ENCODE measurements at regions not wholly inside any gene's neighbourhood (a gene's known extent, or its start where the extent isn't known, plus 50 kb on each side); places are given as distances from the start of the nearest gene placed in this dataset.
"Not testable (repeated sequence)": the region's sequence is repeated elsewhere in the genome, so short reads cannot be mapped to it uniquely, and the experiment has no call there.

GRCh38 chr21:25531538-25532250 is 75.6 kb downstream of the MRPL39 start:
- H3K4me3 ChIP-seq (ENCODE audit: low read depth, low read length); H3K4me1 ChIP-seq (ENCODE audit: control insufficient read depth, insufficient read depth, low read length); H3K27ac ChIP-seq (ENCODE audit: extremely low read depth, low read depth, low read length); H3K9me3 ChIP-seq (ENCODE audit: control insufficient read depth, insufficient read depth, low read depth, low read length); POLR2A ChIA-PET; H3K36me3 ChIP-seq (ENCODE audit: control insufficient read depth in 2 of 2, insufficient read depth in 1 of 2, low read length in 2 of 2): not testable (repeated sequence)
- CTCF ChIA-PET = interaction anchor here (0.7 kb wide), 1 partner anchor 13 kb away, joined by 3 read pairs; no protein-coding TSS in a partner anchor

DNA sequence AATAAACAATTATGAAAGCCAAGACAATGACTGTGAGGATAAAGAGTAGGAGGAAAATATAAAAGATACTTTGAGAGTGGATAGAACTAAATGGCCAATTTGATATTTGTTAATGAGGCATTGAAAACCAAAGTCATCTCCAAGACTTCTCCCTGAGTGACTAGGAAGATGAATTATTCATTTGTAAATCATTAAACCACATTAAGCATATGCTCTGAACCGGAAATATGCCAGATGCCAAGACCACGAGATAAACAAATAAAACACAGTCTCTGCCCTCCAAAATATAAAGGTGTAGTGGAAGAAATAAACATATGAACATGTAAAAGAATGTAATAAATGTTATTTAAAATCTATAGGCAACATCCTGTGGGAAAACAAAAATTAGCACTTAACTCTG is 78.8 kb downstream of the MRPL39 start:
- TF ChIP-seq SETDB1 (IDR thresholded peaks at IDR 0.05; ENCODE audit: insufficient read length, low read length) = no peak
- TF ChIP-seq ZBTB44 (tag by site-specific recombination; IDR thresholded peaks at IDR 0.05) = no peak
- no peak for TF ChIP-seq ZNF16 (tag by site-specific recombination; IDR thresholded peaks at IDR 0.05; ENCODE audit: low read depth)
- no peak for TF ChIP-seq ZNF404 (tag by site-specific recombination; IDR thresholded peaks at IDR 0.05)
- no peak for TF ChIP-seq KLF1 (tag by site-specific recombination; IDR thresholded peaks at IDR 0.05)
- no peak for TF ChIP-seq ZNF624 (tag by site-specific recombination; IDR thresholded peaks at IDR 0.05)
- TF ChIP-seq ZNF707 (tag by site-specific recombination; IDR thresholded peaks at IDR 0.05) = no peak
- no peak for TF ChIP-seq SALL2 (tag by site-specific recombination; IDR thresholded peaks at IDR 0.05; ENCODE audit: borderline replicate concordance)
- TF ChIP-seq, protein P1, sequence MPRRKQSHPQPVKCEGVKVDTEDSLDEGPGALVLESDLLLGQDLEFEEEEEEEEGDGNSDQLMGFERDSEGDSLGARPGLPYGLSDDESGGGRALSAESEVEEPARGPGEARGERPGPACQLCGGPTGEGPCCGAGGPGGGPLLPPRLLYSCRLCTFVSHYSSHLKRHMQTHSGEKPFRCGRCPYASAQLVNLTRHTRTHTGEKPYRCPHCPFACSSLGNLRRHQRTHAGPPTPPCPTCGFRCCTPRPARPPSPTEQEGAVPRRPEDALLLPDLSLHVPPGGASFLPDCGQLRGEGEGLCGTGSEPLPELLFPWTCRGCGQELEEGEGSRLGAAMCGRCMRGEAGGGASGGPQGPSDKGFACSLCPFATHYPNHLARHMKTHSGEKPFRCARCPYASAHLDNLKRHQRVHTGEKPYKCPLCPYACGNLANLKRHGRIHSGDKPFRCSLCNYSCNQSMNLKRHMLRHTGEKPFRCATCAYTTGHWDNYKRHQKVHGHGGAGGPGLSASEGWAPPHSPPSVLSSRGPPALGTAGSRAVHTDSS (tag by site-specific recombination; IDR thresholded peaks at IDR 0.05) = no peak
- no peak for TF ChIP-seq ZNF239 (tag by site-specific recombination; IDR thresholded peaks at IDR 0.05)
- H3K4me1 ChIP-seq (ENCODE audit: control insufficient read depth, insufficient read depth, low read length) = no peaks in the 10 kb centered on the region
- no peaks in the 10 kb centered on the region for H3K9me3 ChIP-seq (ENCODE audit: control insufficient read depth, insufficient read depth, low read depth, low read length)
- ChIA-PET POLR2A (no interaction called here), CTCF (no interaction called here)
- H3K27ac ChIP-seq (ENCODE audit: extremely low read depth, low read depth, low read length) = no peak overlapping the region
- H3K36me3 ChIP-seq (ENCODE audit: control insufficient read depth in 2 of 2, insufficient read depth in 1 of 2, low read length in 2 of 2) = no peaks in the 10 kb centered on the region
- no peak overlapping the region for H3K4me3 ChIP-seq (ENCODE audit: low read depth, low read length)

DNA sequence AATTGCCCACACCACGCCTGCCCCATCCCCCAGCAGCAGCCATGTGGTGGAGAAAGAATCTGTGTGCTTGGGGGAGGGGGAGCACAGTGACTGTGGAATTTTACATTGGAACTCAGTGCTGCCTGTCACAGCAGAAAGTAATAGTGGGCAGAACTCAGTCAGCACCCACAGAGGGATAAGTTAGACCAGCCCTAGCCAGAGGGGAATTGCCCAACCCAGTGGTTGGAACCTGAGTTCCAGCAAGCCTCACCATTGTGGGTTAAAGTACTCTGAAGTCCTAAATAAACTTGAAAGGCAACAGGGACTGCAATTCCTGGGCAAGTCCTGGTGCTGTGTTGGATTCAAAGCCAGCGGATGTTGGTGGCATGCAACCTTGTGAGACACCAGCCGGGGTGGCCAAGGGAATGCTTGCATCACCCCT is 88.8 kb downstream of the MRPL39 start:
- no peaks in the 10 kb centered on the region for H3K9me3 ChIP-seq (ENCODE audit: control insufficient read depth, insufficient read depth, low read depth, low read length)
- TF ChIP-seq ZBTB48 (tag by site-specific recombination; IDR thresholded peaks at IDR 0.05) = no peak
- TF ChIP-seq ZNF426 (tag by site-specific recombination; IDR thresholded peaks at IDR 0.05) = no peak
- TF ChIP-seq, protein P2, sequence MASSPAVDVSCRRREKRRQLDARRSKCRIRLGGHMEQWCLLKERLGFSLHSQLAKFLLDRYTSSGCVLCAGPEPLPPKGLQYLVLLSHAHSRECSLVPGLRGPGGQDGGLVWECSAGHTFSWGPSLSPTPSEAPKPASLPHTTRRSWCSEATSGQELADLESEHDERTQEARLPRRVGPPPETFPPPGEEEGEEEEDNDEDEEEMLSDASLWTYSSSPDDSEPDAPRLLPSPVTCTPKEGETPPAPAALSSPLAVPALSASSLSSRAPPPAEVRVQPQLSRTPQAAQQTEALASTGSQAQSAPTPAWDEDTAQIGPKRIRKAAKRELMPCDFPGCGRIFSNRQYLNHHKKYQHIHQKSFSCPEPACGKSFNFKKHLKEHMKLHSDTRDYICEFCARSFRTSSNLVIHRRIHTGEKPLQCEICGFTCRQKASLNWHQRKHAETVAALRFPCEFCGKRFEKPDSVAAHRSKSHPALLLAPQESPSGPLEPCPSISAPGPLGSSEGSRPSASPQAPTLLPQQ (tag by site-specific recombination; IDR thresholded peaks at IDR 0.05) = no peak
- TF ChIP-seq ZNF169 (tag by site-specific recombination; IDR thresholded peaks at IDR 0.05) = no peak
- TF ChIP-seq ZNF558 (tag by site-specific recombination; IDR thresholded peaks at IDR 0.05) = no peak
- no peak for TF ChIP-seq OVOL3 (tag by site-specific recombination; IDR thresholded peaks at IDR 0.05)
- no peak for TF ChIP-seq ZBTB21 (tag by site-specific recombination; IDR thresholded peaks at IDR 0.05)
- TF ChIP-seq, protein P3, sequence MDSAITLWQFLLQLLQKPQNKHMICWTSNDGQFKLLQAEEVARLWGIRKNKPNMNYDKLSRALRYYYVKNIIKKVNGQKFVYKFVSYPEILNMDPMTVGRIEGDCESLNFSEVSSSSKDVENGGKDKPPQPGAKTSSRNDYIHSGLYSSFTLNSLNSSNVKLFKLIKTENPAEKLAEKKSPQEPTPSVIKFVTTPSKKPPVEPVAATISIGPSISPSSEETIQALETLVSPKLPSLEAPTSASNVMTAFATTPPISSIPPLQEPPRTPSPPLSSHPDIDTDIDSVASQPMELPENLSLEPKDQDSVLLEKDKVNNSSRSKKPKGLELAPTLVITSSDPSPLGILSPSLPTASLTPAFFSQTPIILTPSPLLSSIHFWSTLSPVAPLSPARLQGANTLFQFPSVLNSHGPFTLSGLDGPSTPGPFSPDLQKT (IDR thresholded peaks at IDR 0.05; ENCODE audit: borderline replicate concordance, low read depth, low read length) = no peak
- no peak for TF ChIP-seq ZFHX2 (tag by site-specific recombination; conservative IDR thresholded peaks at IDR 0.05)
- H3K4me3 ChIP-seq (ENCODE audit: low read depth, low read length) = no peak overlapping the region
- POLR2A ChIA-PET = no interaction called here
- CTCF ChIA-PET = interaction anchor here (0.6 kb wide), 2 partner anchors 13 to 241 kb away, joined by 3 read pairs; no protein-coding TSS in a partner anchor
- no peaks in the 10 kb centered on the region for H3K4me1 ChIP-seq (ENCODE audit: control insufficient read depth, insufficient read depth, low read length)
- H3K27ac ChIP-seq (ENCODE audit: extremely low read depth, low read depth, low read length) = no peak overlapping the region
- no peaks in the 10 kb centered on the region for H3K36me3 ChIP-seq (ENCODE audit: control insufficient read depth in 2 of 2, insufficient read depth in 1 of 2, low read length in 2 of 2)

Data from HEK293 (cell line).